ENCODE measurements at regions not wholly inside any gene's neighbourhood (a gene's known extent, or its start where the extent isn't known, plus 50 kb on each side); places are given as distances from the start of the nearest gene placed in this dataset.

- no peak for TF ChIP-seq CTCF (IDR thresholded peaks at IDR 0.05)
- TF ChIP-seq EZH2 (IDR thresholded peaks at IDR 0.05; ENCODE audit: borderline replicate concordance, insufficient read depth, low read depth, low read length, poor library complexity, severe bottlenecking): no peak
Observed at GRCh38 chr4:82231806-82232205, 142.0 kb downstream of the HNRNPD start.
